ENCODE measurements at regions not wholly inside any gene's neighbourhood (a gene's known extent, or its start where the extent isn't known, plus 50 kb on each side); places are given as distances from the start of the nearest gene placed in this dataset.

- DNase-seq (ENCODE audit: low spot score), result no peak
- intact Hi-C loops (cut with DNase I), result no loop called here
Measured at GRCh38 chr10:25112016-25112415, 62.8 kb upstream of the GPR158 start.

GRCh38 chr10:25113191-25114035 lies 61.4 kb upstream of the GPR158 start:
- intact Hi-C loops (cut with DNase I), result no loop called here
- peak; percentile 85 for DNase-seq (ENCODE audit: low spot score)

DNA sequence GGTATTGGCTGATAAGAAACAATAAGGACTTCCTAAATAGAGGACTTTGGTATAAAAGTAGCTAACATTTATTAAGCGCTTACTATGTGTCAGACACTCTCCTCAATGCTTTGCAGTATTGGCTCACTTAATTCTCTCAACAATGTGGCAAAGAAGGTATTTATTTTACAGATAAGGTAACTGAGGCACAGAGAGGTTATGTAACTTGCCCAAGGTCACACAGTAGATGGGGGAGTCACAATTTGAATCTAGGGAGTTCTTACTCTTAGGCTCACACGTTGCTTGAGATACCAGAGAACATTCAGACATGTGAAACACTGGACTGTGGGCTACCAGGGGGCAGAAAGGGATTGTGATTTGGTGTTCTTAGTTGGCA lies 60.8 kb upstream of the GPR158 start:
- no peak for DNase-seq (ENCODE audit: low spot score)
- intact Hi-C loops (cut with DNase I), result no loop called here

GRCh38 chr10:25117757-25118156 lies 57.0 kb upstream of the GPR158 start:
- intact Hi-C loops (cut with DNase I), result no loop called here
- no peak for DNase-seq (ENCODE audit: low spot score)

- no peak for DNase-seq (ENCODE audit: low spot score)
- intact Hi-C loops (cut with DNase I), result no loop called here
Measured at GRCh38 chr10:25120188-25120587, 54.6 kb upstream of the GPR158 start.

Measured in posterior vena cava (tissue), 2 donors.